ENCODE measurements at regions not wholly inside any gene's neighbourhood (a gene's known extent, or its start where the extent isn't known, plus 50 kb on each side); places are given as distances from the start of the nearest gene placed in this dataset.

DNA sequence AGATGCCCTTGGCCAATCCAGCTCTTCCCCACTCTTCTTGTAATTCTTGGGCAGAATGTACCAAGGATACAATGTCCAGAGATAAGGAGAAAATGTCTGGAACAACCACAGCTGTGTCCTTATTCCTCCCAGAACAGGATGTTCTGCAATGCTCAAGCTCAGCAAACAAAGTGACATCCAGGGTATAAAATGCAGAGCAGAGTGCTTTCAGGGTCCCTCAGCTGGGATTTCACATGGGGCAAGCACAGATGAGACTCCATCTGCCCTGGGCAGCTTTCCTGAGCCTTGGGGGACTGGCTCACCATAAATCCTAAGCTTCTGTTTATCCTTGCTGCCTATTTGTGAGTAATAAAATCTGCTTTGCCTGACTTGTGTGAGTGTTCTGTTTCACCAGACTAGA lies 127.4 kb downstream of the VAPA start:
- Mint-ChIP-seq H3K4me1 (ENCODE audit: low read depth, unreplicated experiment) (peaks cover 3% of the 10 kb centered on the region), H3K36me3 (ENCODE audit: low read depth, unreplicated experiment) (peaks cover 4% of the 10 kb centered on the region), H3K27me3 (ENCODE audit: low read depth, unreplicated experiment) (no peaks in the 10 kb centered on the region), H3K9me3 (ENCODE audit: unreplicated experiment) (peaks cover 12% of the 10 kb centered on the region), H3K4me3 (ENCODE audit: unreplicated experiment) (no peak overlapping the region), H3K27ac (ENCODE audit: unreplicated experiment) (no peak overlapping the region)
- FAIRE-seq (no peak), DNase-seq (ENCODE audit: low read depth) (no peak)
- no peak overlapping the region for H3K27ac ChIP-seq (ENCODE audit: low read depth, low read length)
- no peak overlapping the region for H3K4me2 ChIP-seq (ENCODE audit: low read length)
- H3K36me3 ChIP-seq (ENCODE audit: insufficient read depth, low read length) = no peaks in the 10 kb centered on the region
- H3K27me3 ChIP-seq (ENCODE audit: insufficient read depth, low read length) = no peaks in the 10 kb centered on the region
- H3K9ac ChIP-seq (ENCODE audit: low read length) = no peak overlapping the region
- H3K79me2 ChIP-seq (ENCODE audit: insufficient read depth, low read length) = no peaks in the 10 kb centered on the region
- H3K4me1 ChIP-seq (ENCODE audit: insufficient read depth, low read length) = no peaks in the 10 kb centered on the region
- no peak overlapping the region for H3K4me3 ChIP-seq (ENCODE audit: insufficient read depth, low read depth, low read length)
- H4K20me1 ChIP-seq (ENCODE audit: insufficient read depth, low read length) = no peaks in the 10 kb centered on the region
- TF ChIP-seq EZH2 (IDR thresholded peaks at IDR 0.05; ENCODE audit: insufficient read depth, low read length) = no peak
- no peaks in the 10 kb centered on the region for H3K9me3 ChIP-seq (ENCODE audit: insufficient read depth, low read depth, low read length)
- H2AFZ ChIP-seq (ENCODE audit: low read depth, low read length) = no peak overlapping the region

DNA sequence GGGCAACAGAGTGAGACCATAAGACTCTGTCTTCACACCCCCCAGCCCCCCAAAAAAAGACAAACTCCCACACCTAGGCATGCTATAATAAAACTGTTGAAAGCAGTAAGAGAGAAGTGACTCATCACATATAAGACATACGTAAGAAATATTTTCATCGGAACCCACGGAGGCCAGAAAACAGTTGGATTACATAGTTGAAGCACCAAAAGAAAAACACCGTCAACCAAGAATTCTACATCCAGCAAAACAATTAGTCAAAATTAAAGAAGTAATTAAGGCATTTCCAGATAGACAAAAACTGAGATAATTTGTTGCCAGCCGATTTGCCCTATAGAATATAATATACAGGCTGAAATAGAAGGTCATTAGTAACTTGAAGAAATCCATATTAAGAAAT lies 128.7 kb downstream of the VAPA start:
- Mint-ChIP-seq H3K9me3 (ENCODE audit: unreplicated experiment) (peaks cover 9% of the 10 kb centered on the region), H3K27ac (ENCODE audit: unreplicated experiment) (no peak overlapping the region)

DNA sequence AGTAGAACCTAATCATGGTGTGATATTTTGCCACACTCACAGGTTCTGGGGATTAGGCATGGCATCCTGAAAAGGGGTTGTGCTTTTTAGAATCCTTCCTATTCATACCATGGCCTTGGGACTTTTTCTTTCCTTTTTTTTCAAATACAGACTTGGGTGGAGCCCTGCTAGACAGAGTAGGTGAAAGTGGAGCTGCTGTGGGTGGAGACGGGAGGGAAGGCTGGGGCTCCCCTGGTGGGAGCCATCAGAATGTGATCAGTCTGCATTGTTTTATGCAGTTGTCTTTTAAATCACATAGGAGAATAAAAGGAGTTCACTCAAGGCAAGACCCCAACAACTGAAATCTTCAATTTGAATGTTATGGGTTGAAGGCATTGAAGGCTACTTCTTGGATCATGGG lies 130.2 kb downstream of the VAPA start:
- H3K27ac Mint-ChIP-seq (ENCODE audit: unreplicated experiment) = no peak overlapping the region
- Histone ChIP-seq H3K9me3 (ENCODE audit: insufficient read depth, low read depth, low read length) (no peaks in the 10 kb centered on the region), H3K27ac (ENCODE audit: low read depth, low read length) (no peak overlapping the region), H4K20me1 (ENCODE audit: insufficient read depth, low read length) (no peaks in the 10 kb centered on the region), H3K4me2 (ENCODE audit: low read length) (no peak overlapping the region), H3K79me2 (ENCODE audit: insufficient read depth, low read length) (no peaks in the 10 kb centered on the region), H3K4me1 (ENCODE audit: insufficient read depth, low read length) (peaks cover 10% of the 10 kb centered on the region), H2AFZ (ENCODE audit: low read depth, low read length) (no peak overlapping the region), H3K36me3 (ENCODE audit: insufficient read depth, low read length) (no peaks in the 10 kb centered on the region), H3K27me3 (ENCODE audit: insufficient read depth, low read length) (no peaks in the 10 kb centered on the region), H3K4me3 (ENCODE audit: insufficient read depth, low read depth, low read length) (no peak overlapping the region), H3K9ac (ENCODE audit: low read length) (no peak overlapping the region)
- FAIRE-seq (no peak), DNase-seq (ENCODE audit: low read depth) (no peak)
- H3K36me3 Mint-ChIP-seq (ENCODE audit: low read depth, unreplicated experiment) = peaks cover 4% of the 10 kb centered on the region
- H3K9me3 Mint-ChIP-seq (ENCODE audit: unreplicated experiment) = peaks cover 9% of the 10 kb centered on the region
- H3K4me1 Mint-ChIP-seq (ENCODE audit: low read depth, unreplicated experiment) = peaks cover 7% of the 10 kb centered on the region
- no peak for TF ChIP-seq EZH2 (IDR thresholded peaks at IDR 0.05; ENCODE audit: insufficient read depth, low read length)
- TF ChIP-seq, protein P1, sequence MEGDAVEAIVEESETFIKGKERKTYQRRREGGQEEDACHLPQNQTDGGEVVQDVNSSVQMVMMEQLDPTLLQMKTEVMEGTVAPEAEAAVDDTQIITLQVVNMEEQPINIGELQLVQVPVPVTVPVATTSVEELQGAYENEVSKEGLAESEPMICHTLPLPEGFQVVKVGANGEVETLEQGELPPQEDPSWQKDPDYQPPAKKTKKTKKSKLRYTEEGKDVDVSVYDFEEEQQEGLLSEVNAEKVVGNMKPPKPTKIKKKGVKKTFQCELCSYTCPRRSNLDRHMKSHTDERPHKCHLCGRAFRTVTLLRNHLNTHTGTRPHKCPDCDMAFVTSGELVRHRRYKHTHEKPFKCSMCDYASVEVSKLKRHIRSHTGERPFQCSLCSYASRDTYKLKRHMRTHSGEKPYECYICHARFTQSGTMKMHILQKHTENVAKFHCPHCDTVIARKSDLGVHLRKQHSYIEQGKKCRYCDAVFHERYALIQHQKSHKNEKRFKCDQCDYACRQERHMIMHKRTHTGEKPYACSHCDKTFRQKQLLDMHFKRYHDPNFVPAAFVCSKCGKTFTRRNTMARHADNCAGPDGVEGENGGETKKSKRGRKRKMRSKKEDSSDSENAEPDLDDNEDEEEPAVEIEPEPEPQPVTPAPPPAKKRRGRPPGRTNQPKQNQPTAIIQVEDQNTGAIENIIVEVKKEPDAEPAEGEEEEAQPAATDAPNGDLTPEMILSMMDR (IDR thresholded peaks at IDR 0.05; ENCODE audit: insufficient read depth, low read depth, low read length) = no peak
- no peaks in the 10 kb centered on the region for H3K27me3 Mint-ChIP-seq (ENCODE audit: low read depth, unreplicated experiment)
- H3K4me3 Mint-ChIP-seq (ENCODE audit: unreplicated experiment) = no peak overlapping the region

More for the DNA sequence above, 128.7 kb downstream of the VAPA start:
- no peak for FAIRE-seq
- Histone ChIP-seq H3K79me2 (ENCODE audit: insufficient read depth, low read length) (no peaks in the 10 kb centered on the region), H3K4me1 (ENCODE audit: insufficient read depth, low read length) (peaks cover 8% of the 10 kb centered on the region), H3K9me3 (ENCODE audit: insufficient read depth, low read depth, low read length) (no peaks in the 10 kb centered on the region), H3K27ac (ENCODE audit: low read depth, low read length) (no peak overlapping the region), H3K36me3 (ENCODE audit: insufficient read depth, low read length) (no peaks in the 10 kb centered on the region), H4K20me1 (ENCODE audit: insufficient read depth, low read length) (no peaks in the 10 kb centered on the region), H2AFZ (ENCODE audit: low read depth, low read length) (no peak overlapping the region), H3K9ac (ENCODE audit: low read length) (no peak overlapping the region), H3K4me2 (ENCODE audit: low read length) (no peak overlapping the region), H3K4me3 (ENCODE audit: insufficient read depth, low read depth, low read length) (no peak overlapping the region), H3K27me3 (ENCODE audit: insufficient read depth, low read length) (no peaks in the 10 kb centered on the region)
- H3K27me3 Mint-ChIP-seq (ENCODE audit: low read depth, unreplicated experiment) = no peaks in the 10 kb centered on the region
- H3K36me3 Mint-ChIP-seq (ENCODE audit: low read depth, unreplicated experiment) = peaks cover 4% of the 10 kb centered on the region
- DNase-seq (ENCODE audit: low read depth) = no peak
- peaks cover 1% of the 10 kb centered on the region for H3K4me1 Mint-ChIP-seq (ENCODE audit: low read depth, unreplicated experiment)
- TF ChIP-seq, protein P1 (IDR thresholded peaks at IDR 0.05; ENCODE audit: insufficient read depth, low read depth, low read length) = no peak
- no peak for TF ChIP-seq EZH2 (IDR thresholded peaks at IDR 0.05; ENCODE audit: insufficient read depth, low read length)
- no peak overlapping the region for H3K4me3 Mint-ChIP-seq (ENCODE audit: unreplicated experiment)

Data from astrocyte (in vitro differentiated cells and primary cell).